SH-SY5Y (cell line): ENCODE measurements at regions not wholly inside any gene's neighbourhood (a gene's known extent, or its start where the extent isn't known, plus 50 kb on each side); places are given as distances from the start of the nearest gene placed in this dataset.

Experiments used
- GATA2 ChIP-seq: IDR thresholded peaks from 2 replicates; pipeline ENCODE4 v1.6.1; 2011; ENCODE audit warnings: mild to moderate bottlenecking, low read depth, low read length
- GATA3 ChIP-seq: IDR thresholded peaks from 2 replicates; pipeline ENCODE4 v1.6.1; 2011; ENCODE audit warnings: low read depth, mild to moderate bottlenecking, low read length, moderate library complexity

GRCh38 chr7:13800694-13801448 lies 188.6 kb downstream of the ETV1 start:
- no peak for TF ChIP-seq GATA3
- TF ChIP-seq GATA2 = no peak

- TF ChIP-seq GATA3 = no peak
- TF ChIP-seq GATA2 = no peak
These were observed 187.8 kb downstream of the ETV1 start for GRCh38 chr7:13801669-13802068.

GRCh38 chr7:13802651-13803050 lies 186.8 kb downstream of the ETV1 start:
- TF ChIP-seq GATA2 = no peak
- TF ChIP-seq GATA3 = no peak

- TF ChIP-seq GATA2 (no peak), GATA3 (no peak)
These were observed 186.3 kb downstream of the ETV1 start for GRCh38 chr7:13803134-13803533.

GRCh38 chr7:13821152-13821787 lies 168.2 kb downstream of the ETV1 start:
- TF ChIP-seq GATA2 (no peak), GATA3 (no peak)

- TF ChIP-seq GATA3 (no peak), GATA2 (no peak)
These were observed 166.8 kb downstream of the ETV1 start for GRCh38 chr7:13822678-13823077.

GRCh38 chr7:13826752-13827151 lies 162.7 kb downstream of the ETV1 start:
- TF ChIP-seq GATA2 (no peak), GATA3 (no peak)

GRCh38 chr7:13827716-13828115 lies 161.8 kb downstream of the ETV1 start:
- TF ChIP-seq GATA3 = no peak
- no peak for TF ChIP-seq GATA2

GRCh38 chr7:13829231-13829630 lies 160.2 kb downstream of the ETV1 start:
- no peak for TF ChIP-seq GATA3
- TF ChIP-seq GATA2 = no peak

- TF ChIP-seq GATA2 = no peak
- no peak for TF ChIP-seq GATA3
These were observed 159.3 kb downstream of the ETV1 start for GRCh38 chr7:13829914-13830900.

GRCh38 chr7:13832346-13832745 lies 157.1 kb downstream of the ETV1 start:
- TF ChIP-seq GATA3 (no peak), GATA2 (no peak)

- no peak for TF ChIP-seq GATA3
- TF ChIP-seq GATA2 = peak; percentile 57; the same call in 1 of the 2 replicates
These were observed 155.1 kb downstream of the ETV1 start for GRCh38 chr7:13834328-13834761.

GRCh38 chr7:13835442-13835841 lies 154.0 kb downstream of the ETV1 start:
- TF ChIP-seq GATA3 (no peak), GATA2 (no peak)

GRCh38 chr7:13839063-13839462 lies 150.4 kb downstream of the ETV1 start:
- TF ChIP-seq GATA2 (no peak), GATA3 (no peak)
